Ramos (cell line): ENCODE measurements at regions not wholly inside any gene's neighbourhood (a gene's known extent, or its start where the extent isn't known, plus 50 kb on each side); places are given as distances from the start of the nearest gene placed in this dataset.

Experiments
- in situ Hi-C: fragments of 300-500 bp; cut with MboI; formaldehyde crosslinking; loops from one replicate; pipeline ENCODE4 v1.14.3; 2022; ENCODE audit warnings: low sequenced_read_pairs; ENCODE audit not compliant: unreplicated experiment

DNA sequence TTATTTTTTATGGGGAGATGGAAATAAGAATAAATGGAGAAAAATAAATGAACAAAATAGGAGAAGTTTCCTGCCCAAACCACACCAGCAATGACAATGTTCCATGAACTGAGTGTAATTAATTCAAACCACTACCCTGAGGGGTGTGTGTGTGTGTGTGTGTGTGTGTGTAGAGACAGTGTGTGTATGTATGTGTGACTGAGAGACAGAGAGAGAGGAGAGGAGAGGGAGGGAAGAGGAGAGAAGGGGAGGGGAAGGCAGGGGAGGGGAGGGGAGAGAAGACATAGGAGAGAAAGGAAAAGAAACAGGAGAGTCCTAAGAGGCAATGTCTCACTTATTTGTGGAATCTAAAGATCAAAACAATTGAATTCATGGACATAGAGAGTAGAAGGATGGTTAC lies 65.0 kb upstream of the POU2AF1 start:
- in situ Hi-C loops, result no loop called here

- in situ Hi-C loops, result no loop called here
These were observed 64.6 kb upstream of the POU2AF1 start for GRCh38 chr11:111443640-111444039.

- in situ Hi-C loops, result no loop called here
These were observed 64.0 kb upstream of the POU2AF1 start for GRCh38 chr11:111443032-111443431.

DNA sequence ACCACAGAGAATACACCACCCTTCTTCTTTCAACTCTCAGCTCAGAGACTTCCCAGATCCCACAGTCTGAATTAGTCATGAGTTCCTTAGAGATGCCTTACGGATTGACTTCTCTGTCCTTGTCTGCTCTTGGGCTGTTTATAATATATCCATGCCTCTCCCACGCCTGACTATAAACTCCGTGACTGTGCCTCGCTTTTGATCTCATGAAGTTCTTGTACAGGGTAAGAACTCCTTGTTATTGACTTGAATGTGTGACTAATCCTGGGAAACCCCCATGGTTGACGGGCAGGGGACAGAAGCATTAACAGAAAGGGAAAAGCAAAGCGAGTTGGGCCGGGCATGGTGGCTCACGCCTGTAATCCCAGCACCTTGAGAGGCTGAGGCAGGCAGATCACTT lies 62.4 kb upstream of the POU2AF1 start:
- in situ Hi-C loops, result no loop called here

DNA sequence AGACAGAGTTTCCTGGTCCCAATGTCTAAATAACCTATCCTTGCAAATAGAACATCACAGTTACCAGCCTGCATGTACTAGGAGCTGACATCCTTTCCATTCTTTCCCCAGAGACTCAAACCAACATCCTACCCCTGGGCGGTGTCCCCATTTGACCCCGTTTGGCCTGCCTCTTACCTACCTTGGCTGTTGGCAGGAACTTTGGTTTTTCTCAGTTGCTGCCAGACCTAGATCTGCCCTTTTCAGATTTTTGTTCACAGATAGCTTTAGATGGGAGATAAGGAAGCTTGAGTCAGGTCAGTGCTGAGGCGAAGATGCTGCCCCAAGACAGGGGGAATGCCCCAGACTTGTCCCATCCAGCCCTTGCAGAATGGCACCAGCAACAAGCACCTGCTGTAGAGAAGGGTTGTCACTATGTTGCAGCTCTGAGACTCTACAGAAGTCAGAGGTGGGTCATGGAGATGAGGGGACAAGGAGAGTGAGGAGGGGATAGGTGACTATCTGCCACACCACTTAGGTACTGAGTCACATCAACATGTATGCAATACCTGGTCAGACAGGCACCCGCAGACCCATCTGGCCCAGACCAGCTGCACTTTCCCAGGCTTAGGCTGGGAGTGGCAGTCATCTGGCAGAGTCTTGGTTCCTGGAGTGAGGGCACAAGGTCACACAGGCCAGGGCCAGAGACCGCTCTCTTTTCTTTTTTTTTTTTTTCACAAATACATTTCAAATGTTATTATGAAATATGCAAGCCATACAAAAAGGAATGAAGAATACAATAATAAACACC lies 61.5 kb upstream of the POU2AF1 start:
- in situ Hi-C loops, result no loop called here

DNA sequence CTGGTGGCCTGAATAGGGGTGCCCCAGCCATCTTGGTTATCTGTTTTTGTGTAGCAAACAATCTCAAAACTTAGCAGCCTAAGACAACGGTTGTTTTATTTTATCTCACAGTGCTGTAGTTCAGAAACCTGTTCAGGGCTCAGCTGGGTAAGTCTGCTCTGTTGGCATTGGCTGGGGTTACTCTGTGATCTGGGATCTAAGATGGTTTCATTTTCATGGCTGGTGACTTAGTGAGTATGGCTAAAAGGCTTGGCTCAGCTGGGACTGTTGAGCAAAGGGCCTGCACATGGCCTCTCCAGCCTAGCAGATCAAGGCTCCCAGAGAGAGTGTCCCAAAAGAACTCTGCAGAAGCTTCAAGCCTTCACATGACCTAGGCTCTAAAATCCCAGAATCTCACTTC lies 60.8 kb upstream of the POU2AF1 start:
- in situ Hi-C loops, result no loop called here

GRCh38 chr11:111438846-111439520 lies 59.9 kb upstream of the POU2AF1 start:
- in situ Hi-C loops, result no loop called here

- in situ Hi-C loops, result no loop called here
These were observed 59.1 kb upstream of the POU2AF1 start for GRCh38 chr11:111438168-111438567.

- in situ Hi-C loops, result no loop called here
These were observed 56.1 kb upstream of the POU2AF1 start for GRCh38 chr11:111435046-111435698.

GRCh38 chr11:111429066-111429506 lies 50.0 kb upstream of the POU2AF1 start:
- in situ Hi-C loops, result loop anchor here (5.0 to 10.0 kb wide), 2 partner anchors 254 to 992 kb away; no protein-coding TSS in a partner anchor
